ENCODE measurements at regions not wholly inside any gene's neighbourhood (a gene's known extent, or its start where the extent isn't known, plus 50 kb on each side); places are given as distances from the start of the nearest gene placed in this dataset.

DNA sequence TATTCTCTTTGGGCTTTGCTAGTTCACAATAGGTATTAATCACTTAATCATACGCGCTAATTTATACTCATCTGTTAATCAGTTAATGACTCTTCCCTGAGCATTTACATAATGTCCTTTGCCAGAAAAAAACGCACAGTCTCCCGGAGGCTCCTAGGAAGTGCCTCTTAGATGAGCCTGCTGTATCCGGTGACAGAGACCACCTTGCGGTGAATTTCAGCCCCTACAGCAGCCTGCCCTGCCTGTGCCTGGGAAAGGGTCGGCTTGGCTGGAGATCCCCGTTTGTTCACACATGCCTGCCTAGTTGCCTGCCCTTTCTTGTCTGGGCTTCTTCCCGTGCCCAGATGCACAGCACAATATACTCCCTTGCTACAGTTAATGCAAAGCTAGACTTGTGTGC, 152.9 kb downstream of the ZBTB18 start:
- no peaks in the 10 kb centered on the region for H3K36me3 Mint-ChIP-seq
- peaks cover 13 to 23% of the 10 kb centered on the region in 2 donors for H3K27me3 Mint-ChIP-seq (ENCODE audit: low read depth in 2 of 2)
- Histone ChIP-seq H3K36me3 (ENCODE audit: control insufficient read depth, insufficient read depth, low read length) (no peaks in the 10 kb centered on the region), H3K4me3 (ENCODE audit: low read length) (no peak overlapping the region), H3K27ac (ENCODE audit: low read length) (no peak overlapping the region), H3K4me1 (ENCODE audit: control insufficient read depth, insufficient read depth, low read length) (no peaks in the 10 kb centered on the region), H3K9me3 (ENCODE audit: control insufficient read depth, insufficient read depth, low read length) (no peaks in the 10 kb centered on the region), H3K27me3 (ENCODE audit: control insufficient read depth, insufficient read depth, low read length) (no peaks in the 10 kb centered on the region)
- H3K4me1 Mint-ChIP-seq = no peaks in the 10 kb centered on the region
- H3K27ac Mint-ChIP-seq = no peak overlapping the region
- no peaks in the 10 kb centered on the region for H3K9me3 Mint-ChIP-seq
- ATAC-seq (no peak), DNase-seq (no peak)
- WGBS (ENCODE audit: insufficient coverage) = 90% methylated on average over 8 of the region's 9 CpGs
- H3K4me3 Mint-ChIP-seq = no peak overlapping the region
- intact Hi-C loops (cut with micrococcal nuclease) = no loop called here
- TF ChIP-seq, protein P1, sequence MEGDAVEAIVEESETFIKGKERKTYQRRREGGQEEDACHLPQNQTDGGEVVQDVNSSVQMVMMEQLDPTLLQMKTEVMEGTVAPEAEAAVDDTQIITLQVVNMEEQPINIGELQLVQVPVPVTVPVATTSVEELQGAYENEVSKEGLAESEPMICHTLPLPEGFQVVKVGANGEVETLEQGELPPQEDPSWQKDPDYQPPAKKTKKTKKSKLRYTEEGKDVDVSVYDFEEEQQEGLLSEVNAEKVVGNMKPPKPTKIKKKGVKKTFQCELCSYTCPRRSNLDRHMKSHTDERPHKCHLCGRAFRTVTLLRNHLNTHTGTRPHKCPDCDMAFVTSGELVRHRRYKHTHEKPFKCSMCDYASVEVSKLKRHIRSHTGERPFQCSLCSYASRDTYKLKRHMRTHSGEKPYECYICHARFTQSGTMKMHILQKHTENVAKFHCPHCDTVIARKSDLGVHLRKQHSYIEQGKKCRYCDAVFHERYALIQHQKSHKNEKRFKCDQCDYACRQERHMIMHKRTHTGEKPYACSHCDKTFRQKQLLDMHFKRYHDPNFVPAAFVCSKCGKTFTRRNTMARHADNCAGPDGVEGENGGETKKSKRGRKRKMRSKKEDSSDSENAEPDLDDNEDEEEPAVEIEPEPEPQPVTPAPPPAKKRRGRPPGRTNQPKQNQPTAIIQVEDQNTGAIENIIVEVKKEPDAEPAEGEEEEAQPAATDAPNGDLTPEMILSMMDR (IDR thresholded peaks at IDR 0.05) = no peak

DNA sequence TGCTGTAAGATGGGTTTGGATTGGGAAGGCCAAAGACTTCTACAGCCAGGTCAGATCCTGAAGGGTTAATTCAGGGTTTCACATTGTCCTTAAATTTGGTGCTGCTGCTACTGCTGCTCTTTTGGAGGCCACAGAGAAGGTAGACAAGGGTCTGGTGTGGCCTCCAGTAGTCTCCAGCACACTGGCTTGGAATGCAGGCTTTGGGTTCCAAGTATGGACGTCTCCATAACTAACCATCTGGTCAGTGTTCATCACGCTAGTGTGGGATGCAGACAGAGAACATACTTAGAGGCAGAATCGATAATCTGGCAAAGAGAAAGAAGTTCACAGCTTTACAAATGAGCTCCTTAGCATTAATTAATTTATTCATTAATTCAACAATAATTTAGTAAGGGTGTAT, 154.1 kb downstream of the ZBTB18 start:
- Histone ChIP-seq H3K4me1 (ENCODE audit: control insufficient read depth, insufficient read depth, low read length) (no peaks in the 10 kb centered on the region), H3K27ac (ENCODE audit: low read length) (no peak overlapping the region), H3K36me3 (ENCODE audit: control insufficient read depth, insufficient read depth, low read length) (no peaks in the 10 kb centered on the region), H3K4me3 (ENCODE audit: low read length) (no peak overlapping the region), H3K27me3 (ENCODE audit: control insufficient read depth, insufficient read depth, low read length) (no peaks in the 10 kb centered on the region), H3K9me3 (ENCODE audit: control insufficient read depth, insufficient read depth, low read length) (no peaks in the 10 kb centered on the region)
- Mint-ChIP-seq H3K36me3 (no peaks in the 10 kb centered on the region), H3K9me3 (no peaks in the 10 kb centered on the region), H3K4me1 (no peaks in the 10 kb centered on the region), H3K27ac (no peak overlapping the region), H3K27me3 (ENCODE audit: low read depth in 2 of 2) (peaks cover 14 to 23% of the 10 kb centered on the region in 2 donors), H3K4me3 (no peak overlapping the region)
- WGBS (ENCODE audit: insufficient coverage) = 94% methylated on average over 3 of the region's 3 CpGs
- intact Hi-C loops (cut with micrococcal nuclease) = no loop called here
- ATAC-seq = no peak
- TF ChIP-seq, protein P1 (IDR thresholded peaks at IDR 0.05) = no peak
- no peak for DNase-seq

DNA sequence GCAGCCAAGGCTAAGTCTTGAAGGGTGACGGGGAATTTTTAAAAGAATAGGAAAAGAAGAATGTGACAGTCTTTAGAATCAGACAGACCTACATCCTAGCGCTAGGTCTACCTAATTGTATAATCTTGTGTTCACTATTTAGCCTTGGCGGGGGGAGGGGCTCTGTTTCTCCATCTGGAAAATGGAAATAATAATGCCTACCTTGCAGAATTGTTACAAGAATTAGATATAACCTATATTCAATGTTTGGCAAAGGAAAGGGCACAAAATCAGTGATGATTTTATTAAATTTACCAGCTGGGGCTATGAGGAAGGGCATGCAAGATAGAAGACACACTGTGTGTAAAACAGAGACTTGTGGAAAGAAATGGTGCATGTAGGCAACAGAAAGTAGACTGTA, 154.8 kb downstream of the ZBTB18 start:
- TF ChIP-seq, protein P1 (IDR thresholded peaks at IDR 0.05) = no peak
- H3K4me3 ChIP-seq (ENCODE audit: low read length) = no peak overlapping the region
- 92% methylated on average over 2 of the region's 3 CpGs for WGBS (ENCODE audit: insufficient coverage)
- no peaks in the 10 kb centered on the region for H3K9me3 Mint-ChIP-seq
- no peak overlapping the region for H3K27ac Mint-ChIP-seq
- H3K27me3 ChIP-seq (ENCODE audit: control insufficient read depth, insufficient read depth, low read length) = no peaks in the 10 kb centered on the region
- intact Hi-C loops (cut with micrococcal nuclease) = no loop called here
- H3K36me3 Mint-ChIP-seq = no peaks in the 10 kb centered on the region
- no peak overlapping the region for H3K27ac ChIP-seq (ENCODE audit: low read length)
- H3K4me3 Mint-ChIP-seq = no peak overlapping the region
- H3K9me3 ChIP-seq (ENCODE audit: control insufficient read depth, insufficient read depth, low read length) = no peaks in the 10 kb centered on the region
- H3K27me3 Mint-ChIP-seq (ENCODE audit: low read depth in 2 of 2) = peaks cover 14 to 23% of the 10 kb centered on the region in 2 donors
- ATAC-seq (no peak), DNase-seq (no peak)
- H3K4me1 Mint-ChIP-seq = no peaks in the 10 kb centered on the region
- no peaks in the 10 kb centered on the region for H3K4me1 ChIP-seq (ENCODE audit: control insufficient read depth, insufficient read depth, low read length)
- H3K36me3 ChIP-seq (ENCODE audit: control insufficient read depth, insufficient read depth, low read length) = no peaks in the 10 kb centered on the region

All from natural killer cell (primary cell).